K562 (cell line): ENCODE measurements at regions not wholly inside any gene's neighbourhood (a gene's known extent, or its start where the extent isn't known, plus 50 kb on each side); places are given as distances from the start of the nearest gene placed in this dataset.

Experiments
- ATAC-seq: fragments of 200-7000 bp; cut with Tn5 transposase; 3 replicates; pipeline ENCODE4 v1.9.1; 2020; ENCODE audit warnings: moderate library complexity
- BruUV-seq: library from RNA; stranded (reverse); fragments of 400-500 nt; replicated peaks from 2 replicates; lab custom pipeline; 2021; lab: Mats Ljungman, UMichigan
- CTCF ChIA-PET: fragments of 300-600 bp; formaldehyde crosslinking; extraction: SDS; loops from one replicate; lab custom pipeline; 2021; ENCODE audit warnings: low intra/inter-chr PET ratio; lab: Yijun Ruan, JAX
- POLR2A ChIA-PET: fragments of 300-600, 350-650 bp; sonication (Branson Sonifier 250); formaldehyde crosslinking; extraction: SDS; loops from one replicate; lab custom pipeline; 2021; ENCODE audit warnings: antibody characterized with exemption, inconsistent platforms; lab: Yijun Ruan, JAX
- DNase-seq, 4 experiments: peaks; one replicate each; pipeline versions ENCODE4 v3.0.0 to v3.0.0-alpha.2; 2011 to 2018; ENCODE audit warnings: low spot score in 3 of 4, mixed read lengths in 3 of 4; ENCODE audit errors: extremely low read depth in 1 of 4
- FAIRE-seq: peaks from 2 replicates; lab custom pipeline; 2011; peaks lifted over from hg19 to GRCh38; lab: Jason Lieb, UNC
- H2AFZ ChIP-seq: 2 replicates; pipeline ENCODE4 v1.6.0; 2011; ENCODE audit warnings: low read depth, low read length, control low read depth, inconsistent platforms
- H3K27ac ChIP-seq: fragments of 200-600 bp; 3 replicates; pipeline ENCODE4 v1.8.0; 2011; ENCODE audit warnings: low read depth, mild to moderate bottlenecking, control low read depth, inconsistent platforms, low read length, moderate library complexity, mixed read lengths; ENCODE audit errors: extremely low read depth
- H3K27me3 ChIP-seq, 2 experiments: fragments of 300-600 bp in 1 of 2; 2 replicates in 1 of 2; 3 replicates in 1 of 2; pipeline versions ENCODE4 v1.6.0 to v1.8.0; 2011; ENCODE audit warnings: inconsistent platforms in 2 of 2, low read length in 2 of 2, mild to moderate bottlenecking in 1 of 2, mixed read lengths in 1 of 2, moderate library complexity in 1 of 2; ENCODE audit not compliant: control insufficient read depth in 2 of 2, insufficient read depth in 2 of 2
- H3K36me3 ChIP-seq: fragments of 300-600 bp; 3 replicates; pipeline ENCODE4 v1.8.0; 2011; ENCODE audit warnings: mild to moderate bottlenecking, low read length, inconsistent platforms; ENCODE audit not compliant: control insufficient read depth, insufficient read depth
- H3K4me1 ChIP-seq, 2 experiments: fragments of 200-600 bp in 1 of 2; replicated peaks in 1 of 2; 2 replicates in 1 of 2; 3 replicates in 1 of 2; pipeline versions ENCODE4 v1.5.1 to v1.8.0; 2011; ENCODE audit warnings: inconsistent platforms in 2 of 2, low read length in 2 of 2, mild to moderate bottlenecking in 1 of 2, mixed read lengths in 1 of 2, moderate library complexity in 1 of 2; ENCODE audit not compliant: control insufficient read depth in 2 of 2, insufficient read depth in 2 of 2
- H3K4me2 ChIP-seq: 2 replicates; pipeline ENCODE4 v1.6.1; 2011; ENCODE audit warnings: low read length, control low read depth, inconsistent platforms, mixed read lengths; ENCODE audit not compliant: insufficient read depth
- H3K4me3 ChIP-seq: fragments of 200-600 bp; sonication (generic), shearing (Covaris generic); 2 replicates; pipeline ENCODE4 v1.5.1; 2016; ENCODE audit warnings: control low read depth, inconsistent platforms
- H3K79me2 ChIP-seq: fragments of 200-600 bp; 3 replicates; pipeline ENCODE4 v1.8.0; 2011; ENCODE audit warnings: low read length, inconsistent platforms; ENCODE audit not compliant: control insufficient read depth, insufficient read depth
- H3K9ac ChIP-seq, 2 experiments: 2 replicates each; pipeline versions ENCODE4 v1.6.0 to v1.6.1; 2011; ENCODE audit warnings: low read depth in 2 of 2, low read length in 2 of 2, control low read depth in 1 of 2, inconsistent platforms in 1 of 2, mild to moderate bottlenecking in 1 of 2, mixed read lengths in 1 of 2; ENCODE audit not compliant: insufficient read depth in 1 of 2
- H3K9me1 ChIP-seq: one replicate; pipeline ENCODE4 v1.6.0; 2011; ENCODE audit warnings: inconsistent platforms, mild to moderate bottlenecking, low read length, moderate library complexity; ENCODE audit not compliant: control insufficient read depth, insufficient read depth
- H3K9me3 ChIP-seq: replicated peaks from 2 replicates; pipeline ENCODE4 v1.5.1; 2011; ENCODE audit warnings: low read depth, low read length, inconsistent platforms; ENCODE audit not compliant: control insufficient read depth, insufficient read depth
- H4K20me1 ChIP-seq: replicated peaks from 2 replicates; pipeline ENCODE4 v1.6.1; 2011; ENCODE audit warnings: low read length, inconsistent platforms, mixed read lengths; ENCODE audit not compliant: control insufficient read depth, insufficient read depth
- NUFIP1 ChIP-seq: fragments of 450-650 bp; IDR thresholded peaks from 2 replicates; pipeline ENCODE4 v1.6.1; 2018; ENCODE audit not compliant: partially characterized antibody
- POU5F1 ChIP-seq: fragments of 150-350 bp; IDR thresholded peaks from 2 replicates; pipeline ENCODE4 v1.6.1; 2014; ENCODE audit warnings: borderline replicate concordance, low read length, low read depth, mild to moderate bottlenecking; ENCODE audit not compliant: partially characterized antibody
- ZC3H8 ChIP-seq: fragments of 450-650 bp; IDR thresholded peaks from 2 replicates; pipeline ENCODE4 v1.6.1; 2017
- ZNF12 ChIP-seq: sonication (generic); formaldehyde crosslinking; IDR thresholded peaks from 2 replicates; pipeline ENCODE4 v1.4.0; 2020; ENCODE audit warnings: mild to moderate bottlenecking, missing genetic modification reagents
- WGBS: fragments of 100-300 bp; shearing (Covaris generic); methylation state at CpG from one replicate; pipeline ENCODE4 v1.1.6; 2016; ENCODE audit warnings: low coverage, mixed read lengths; ENCODE audit not compliant: insufficient coverage; ENCODE audit errors: missing lambda C conversion rate; 5-methylcytosine and 5-hydroxymethylcytosine counted together
- in situ Hi-C: fragments of 300-500 bp; cut with MboI; formaldehyde crosslinking; loops from 4 replicates; pipeline ENCODE4 v1.15.0; 2018; ENCODE audit warnings: inconsistent platforms, mixed read lengths
- intact Hi-C: fragments of 100-400 bp; cut with micrococcal nuclease; formaldehyde crosslinking; loops from 2 replicates; pipeline ENCODE4 v1.14.2; 2022
- TF ChIP-seq, protein P1 (sequence below): fragments of 250-450 bp; sonication (Bioruptor Pico); IDR thresholded peaks from 2 replicates; pipeline ENCODE4 v1.8.0; 2021; ENCODE audit warnings: mild to moderate bottlenecking, moderate library complexity

DNA sequence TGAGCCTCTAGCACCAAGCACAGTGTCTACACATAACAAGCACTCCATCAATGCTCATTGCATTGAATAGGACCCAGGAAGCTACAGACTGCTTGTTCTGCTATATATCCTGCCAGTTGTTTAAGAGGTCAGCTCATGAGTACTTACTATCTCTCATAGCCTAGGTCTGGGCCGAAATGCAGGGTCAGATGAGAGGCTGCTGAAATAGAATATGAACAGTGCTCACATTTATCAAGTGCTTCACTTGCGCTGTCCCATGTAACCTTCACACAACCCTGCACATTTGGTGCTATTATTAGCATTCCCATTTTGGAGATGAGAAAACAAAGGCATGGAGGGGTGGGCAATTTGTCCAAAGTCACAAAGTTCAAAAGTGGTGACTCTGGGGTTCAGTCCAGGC, 153.6 kb downstream of the FGF18 start (continued):
- TF ChIP-seq POU5F1: no peak
- no peak for TF ChIP-seq NUFIP1
- no peak for TF ChIP-seq ZNF12 (CRISPR knock-in tag)
- TF ChIP-seq, protein P1, sequence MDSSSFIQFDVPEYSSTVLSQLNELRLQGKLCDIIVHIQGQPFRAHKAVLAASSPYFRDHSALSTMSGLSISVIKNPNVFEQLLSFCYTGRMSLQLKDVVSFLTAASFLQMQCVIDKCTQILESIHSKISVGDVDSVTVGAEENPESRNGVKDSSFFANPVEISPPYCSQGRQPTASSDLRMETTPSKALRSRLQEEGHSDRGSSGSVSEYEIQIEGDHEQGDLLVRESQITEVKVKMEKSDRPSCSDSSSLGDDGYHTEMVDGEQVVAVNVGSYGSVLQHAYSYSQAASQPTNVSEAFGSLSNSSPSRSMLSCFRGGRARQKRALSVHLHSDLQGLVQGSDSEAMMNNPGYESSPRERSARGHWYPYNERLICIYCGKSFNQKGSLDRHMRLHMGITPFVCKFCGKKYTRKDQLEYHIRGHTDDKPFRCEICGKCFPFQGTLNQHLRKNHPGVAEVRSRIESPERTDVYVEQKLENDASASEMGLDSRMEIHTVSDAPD (CRISPR knock-in tag): no peak

DNA sequence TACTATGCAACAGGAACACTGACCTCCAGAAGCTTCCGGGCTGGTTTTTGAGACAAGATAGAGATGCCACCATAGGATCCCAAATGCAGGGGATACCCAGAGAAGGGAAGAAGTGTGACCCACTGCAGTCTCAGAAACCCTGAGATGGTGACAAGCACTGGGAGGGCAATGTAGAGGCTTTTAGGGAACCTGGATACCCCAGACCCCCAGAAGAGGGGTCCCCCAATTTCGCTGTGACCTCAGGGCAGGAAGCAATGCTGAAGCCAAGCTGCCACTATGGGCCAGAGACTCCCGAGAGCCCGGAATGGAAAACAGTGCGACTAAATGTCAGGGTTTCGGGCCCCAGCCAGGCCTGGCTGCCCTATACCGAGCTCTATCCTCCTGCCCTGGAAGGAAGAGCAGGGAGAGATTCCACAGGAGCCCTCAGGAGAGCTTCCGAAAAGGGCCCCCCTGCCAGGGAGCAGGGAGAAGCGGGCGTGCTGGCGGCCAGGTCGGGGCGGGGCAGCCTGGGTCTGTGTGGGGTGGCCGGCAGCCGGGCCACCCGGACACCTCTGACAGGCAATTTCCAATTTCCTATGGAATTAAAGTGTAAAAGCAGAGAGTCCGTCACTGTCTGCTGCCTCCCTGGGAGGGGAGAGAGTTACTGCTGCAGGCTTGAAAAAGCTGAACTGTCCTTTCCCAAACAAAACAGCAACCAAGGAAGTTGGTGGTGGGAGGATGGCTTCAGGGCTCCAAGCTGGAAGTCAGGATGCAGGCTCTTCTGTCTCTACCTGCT, 154.2 kb downstream of the FGF18 start:
- in situ Hi-C loops (no loop called here), intact Hi-C loops (no loop called here)
- H3K4me1 ChIP-seq: no peaks in the 10 kb centered on the region
- H3K9me1 ChIP-seq: no peaks in the 10 kb centered on the region
- H3K9ac ChIP-seq: no peak overlapping the region
- CTCF ChIA-PET: no interaction called here
- ATAC-seq (no peak), DNase-seq (no peak), FAIRE-seq (no peak)
- H3K27me3 ChIP-seq: peaks cover 6 to 45% of the 10 kb centered on the region in 2 experiments; a peak in 3 of 5 replicates
- TF ChIP-seq ZC3H8: no peak
- H3K9me3 ChIP-seq: no peaks in the 10 kb centered on the region
- no peaks in the 10 kb centered on the region for H4K20me1 ChIP-seq
- H3K27ac ChIP-seq: no peak overlapping the region
- no peak overlapping the region for H3K4me3 ChIP-seq
- no peaks in the 10 kb centered on the region for H3K36me3 ChIP-seq
- no peak overlapping the region for H2AFZ ChIP-seq
- H3K79me2 ChIP-seq: no peaks in the 10 kb centered on the region
- under 1% methylated on average over 17 of the region's 17 CpGs for WGBS
- POLR2A ChIA-PET: interaction anchor here (0.5 kb wide), 1 partner anchor 185 kb away, joined by 3 read pairs; no protein-coding TSS in a partner anchor
- BruUV-seq: no TSS peak
- H3K4me2 ChIP-seq: no peak overlapping the region
